RWPE1 (cell line): ENCODE measurements at regions not wholly inside any gene's neighbourhood (a gene's known extent, or its start where the extent isn't known, plus 50 kb on each side); places are given as distances from the start of the nearest gene placed in this dataset.
A peak's percentile ranks its signal among the peaks of the same experiment; 100 is the strongest.

Source experiments
- CTCF ChIA-PET: fragments of 350-600 bp; sonication (Branson Sonifier 250); formaldehyde crosslinking; extraction: SDS; loops from one replicate; lab custom pipeline; 2021; lab: Yijun Ruan, JAX
- POLR2A ChIA-PET: fragments of 400-600 bp; formaldehyde crosslinking; extraction: SDS; loops from one replicate; lab custom pipeline; 2020; ENCODE audit warnings: antibody characterized with exemption; ENCODE audit not compliant: low non-redundant PET; lab: Yijun Ruan, JAX
- DNase-seq: peaks from one replicate; pipeline ENCODE4 v3.0.0; 2012; ENCODE audit warnings: low spot score
- H3K27ac ChIP-seq: fragments of 450-650 bp; 2 replicates; pipeline ENCODE4 v1.5.1; 2017
- CTCF ChIP-seq: fragments of 450-650 bp; conservative IDR thresholded peaks from 2 replicates; pipeline ENCODE4 v1.5.1; 2017; ENCODE audit warnings: low read depth, mild to moderate bottlenecking

- TF ChIP-seq CTCF, result no peak
- no peak for DNase-seq
- H3K27ac ChIP-seq, result no peak overlapping the region
- POLR2A ChIA-PET, result no interaction called here
- CTCF ChIA-PET, result interaction anchor here (0.6 kb wide), 1 partner anchor 14 kb away, joined by 4 read pairs; no protein-coding TSS in a partner anchor
Measured at GRCh38 chr20:6924681-6925080, 157.2 kb downstream of the BMP2 start.

DNA sequence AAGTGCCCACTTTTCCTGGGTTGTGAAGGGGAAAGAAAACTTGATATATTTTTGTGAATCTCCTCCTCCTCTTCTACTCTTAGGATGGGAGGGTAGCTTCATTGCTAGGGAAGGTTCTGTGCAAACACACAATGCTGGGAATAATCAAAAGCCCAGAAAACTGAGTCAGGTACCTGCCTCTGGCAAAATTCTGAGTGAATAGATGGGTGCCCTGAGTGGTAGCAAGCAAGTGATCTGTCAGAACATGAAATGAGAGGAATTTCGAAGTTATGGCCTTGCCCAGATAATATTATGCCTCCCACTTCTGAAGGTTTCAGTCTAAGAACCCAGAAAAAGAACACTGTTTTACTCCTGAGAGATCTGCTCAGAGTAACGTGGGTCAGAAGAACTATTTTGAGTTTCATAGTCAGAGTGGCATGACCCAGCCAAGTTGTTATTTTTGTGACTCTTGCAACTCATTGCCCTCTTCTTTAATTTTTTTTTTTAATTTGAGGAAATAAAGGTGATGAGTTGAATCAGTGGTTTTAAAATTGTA lies 158.3 kb downstream of the BMP2 start:
- ChIA-PET POLR2A (no interaction called here), CTCF (interaction anchor here (0.6 kb wide), 1 partner anchor 36 kb away, joined by 3 read pairs; no protein-coding TSS in a partner anchor)
- H3K27ac ChIP-seq, result no peak overlapping the region
- DNase-seq, result peak; percentile 34
- no peak for TF ChIP-seq CTCF

DNA sequence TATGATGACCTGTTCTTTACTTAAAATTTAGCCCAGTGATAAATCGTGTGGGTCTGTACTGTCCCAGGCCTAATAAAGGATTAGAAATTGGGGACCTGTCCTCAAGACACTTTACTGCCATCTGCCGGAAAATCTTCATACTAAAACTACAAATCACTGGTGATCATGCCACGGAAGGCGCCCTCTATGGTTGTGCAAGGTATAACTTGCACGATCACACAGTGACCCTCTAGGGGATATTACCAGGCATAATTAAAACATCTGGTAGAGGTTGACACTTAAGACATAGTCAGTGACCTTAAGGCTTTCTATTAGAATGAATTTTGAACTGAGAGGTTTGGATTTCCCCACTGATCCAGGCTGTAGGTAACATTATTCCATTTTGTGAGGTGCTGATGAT lies 172.6 kb downstream of the BMP2 start:
- no peak for DNase-seq
- ChIA-PET POLR2A (no interaction called here), CTCF (interaction anchor here (0.6 kb wide), 1 partner anchor 565 kb away, joined by 4 read pairs; no protein-coding TSS in a partner anchor)
- H3K27ac ChIP-seq, result no peak overlapping the region
- TF ChIP-seq CTCF, result no peak; the same call in 1 of the 2 replicates

- ChIA-PET CTCF (no interaction called here), POLR2A (no interaction called here)
- TF ChIP-seq CTCF, result no peak
- H3K27ac ChIP-seq, result no peak overlapping the region
- no peak for DNase-seq
Measured at GRCh38 chr20:6940876-6941275, 173.4 kb downstream of the BMP2 start.

GRCh38 chr20:6941571-6941970 lies 174.1 kb downstream of the BMP2 start:
- no peak for TF ChIP-seq CTCF
- ChIA-PET POLR2A (no interaction called here), CTCF (no interaction called here)
- no peak overlapping the region for H3K27ac ChIP-seq
- no peak for DNase-seq

GRCh38 chr20:6942266-6942665 lies 174.8 kb downstream of the BMP2 start:
- CTCF ChIA-PET, result interaction anchor here (0.7 to 1.1 kb wide), 3 partner anchors 18 to 176 kb away, joined by 3 to 5 read pairs (median 4); no protein-coding TSS in a partner anchor
- DNase-seq, result peak; percentile 24
- POLR2A ChIA-PET, result no interaction called here
- no peak for TF ChIP-seq CTCF
- no peak overlapping the region for H3K27ac ChIP-seq
